ENCODE measurements at regions not wholly inside any gene's neighbourhood (a gene's known extent, or its start where the extent isn't known, plus 50 kb on each side); places are given as distances from the start of the nearest gene placed in this dataset.

- intact Hi-C loops (cut with micrococcal nuclease), result no loop called here
- H3K27me3 ChIP-seq (replicated peaks in 1 of 4; ENCODE audit: control extremely low read depth in 1 of 4, control insufficient read depth in 3 of 4, insufficient read depth in 4 of 4, low read length in 3 of 4), result no peaks in the 10 kb centered on the region
- Mint-ChIP-seq H3K27ac (no peak overlapping the region), H3K4me3 (no peak overlapping the region), H3K27me3 (no peaks in the 10 kb centered on the region), H3K9me3 (ENCODE audit: insufficient read depth) (no peaks in the 10 kb centered on the region), H3K4me1 (no peaks in the 10 kb centered on the region)
- no peak overlapping the region for H3K4me2 ChIP-seq (replicated peaks; ENCODE audit: low read depth, low read length, poor library complexity, severe bottlenecking)
- no peak overlapping the region for H3K4me3 ChIP-seq (ENCODE audit: control extremely low read depth in 1 of 5, extremely low read depth in 1 of 5, insufficient read depth in 1 of 5, low read depth in 2 of 5, low read length in 4 of 5)
- H3K9me3 ChIP-seq (ENCODE audit: control extremely low read depth in 1 of 3, control insufficient read depth in 2 of 3, insufficient read depth in 1 of 3, low read length in 2 of 3), result peaks cover 0 to 10% (median 0%) of the 10 kb centered on the region in 3 donors
- CTCF ChIA-PET, result no interaction called here
- TF ChIP-seq EZH2 (IDR thresholded peaks at IDR 0.05; ENCODE audit: borderline replicate concordance, insufficient read depth, low read depth, low read length, poor library complexity, severe bottlenecking) (no peak), CTCF (IDR thresholded peaks at IDR 0.05) (no peak)
- H4K20me1 ChIP-seq (ENCODE audit: control insufficient read depth, insufficient read depth, low read length, poor library complexity, severe bottlenecking), result no peaks in the 10 kb centered on the region
- POLR2A ChIA-PET, result interaction anchor here (0.6 kb wide), 1 partner anchor 200 kb away, joined by 4 read pairs; no protein-coding TSS in a partner anchor
- no peak overlapping the region for H3K27ac ChIP-seq (ENCODE audit: low read length in 2 of 2)
- DNase-seq (no peak), ATAC-seq (ENCODE audit: low read depth) (no peak)
- H3K4me1 ChIP-seq (ENCODE audit: control insufficient read depth in 2 of 2, insufficient read depth in 2 of 2, low read length in 2 of 2), result no peaks in the 10 kb centered on the region
- H3K36me3 ChIP-seq (replicated peaks in 1 of 2; ENCODE audit: control extremely low read depth in 1 of 2, control insufficient read depth in 1 of 2, extremely low read depth in 1 of 2, insufficient read depth in 2 of 2, low read length in 1 of 2), result no peaks in the 10 kb centered on the region
- no peaks in the 10 kb centered on the region for H3K79me2 ChIP-seq (ENCODE audit: control insufficient read depth, insufficient read depth, low read length)
- WGBS (ENCODE audit: insufficient coverage), result 44% methylated on average over 1 of the region's 2 CpGs
- no peak overlapping the region for H2AFZ ChIP-seq (ENCODE audit: insufficient read depth, low read depth, low read length, poor library complexity, severe bottlenecking)
- no peak overlapping the region for H3K9ac ChIP-seq (ENCODE audit: low read length)
These were observed 199.6 kb downstream of the GAS1 start for GRCh38 chr9:86747711-86748110.

GRCh38 chr9:86741311-86742208, 205.7 kb downstream of the GAS1 start:
- Histone ChIP-seq H3K9ac (ENCODE audit: low read length) (no peak overlapping the region), H3K79me2 (ENCODE audit: control insufficient read depth, insufficient read depth, low read length) (no peaks in the 10 kb centered on the region), H3K4me2 (replicated peaks; ENCODE audit: low read depth, low read length, poor library complexity, severe bottlenecking) (no peak overlapping the region), H4K20me1 (ENCODE audit: control insufficient read depth, insufficient read depth, low read length, poor library complexity, severe bottlenecking) (no peaks in the 10 kb centered on the region), H3K27ac (ENCODE audit: low read length in 2 of 2) (no peak overlapping the region), H3K27me3 (replicated peaks in 1 of 4; ENCODE audit: control extremely low read depth in 1 of 4, control insufficient read depth in 3 of 4, insufficient read depth in 4 of 4, low read length in 3 of 4) (no peaks in the 10 kb centered on the region), H3K4me1 (ENCODE audit: control insufficient read depth in 2 of 2, insufficient read depth in 2 of 2, low read length in 2 of 2) (no peaks in the 10 kb centered on the region), H3K4me3 (ENCODE audit: control extremely low read depth in 1 of 5, extremely low read depth in 1 of 5, insufficient read depth in 1 of 5, low read depth in 2 of 5, low read length in 4 of 5) (no peak overlapping the region), H3K9me3 (ENCODE audit: control extremely low read depth in 1 of 3, control insufficient read depth in 2 of 3, insufficient read depth in 1 of 3, low read length in 2 of 3) (peaks cover 0 to 6% (median 0%) of the 10 kb centered on the region in 3 donors), H2AFZ (ENCODE audit: insufficient read depth, low read depth, low read length, poor library complexity, severe bottlenecking) (no peak overlapping the region), H3K36me3 (replicated peaks in 1 of 2; ENCODE audit: control extremely low read depth in 1 of 2, control insufficient read depth in 1 of 2, extremely low read depth in 1 of 2, insufficient read depth in 2 of 2, low read length in 1 of 2) (no peaks in the 10 kb centered on the region)
- no peak for TF ChIP-seq EZH2 (IDR thresholded peaks at IDR 0.05; ENCODE audit: borderline replicate concordance, insufficient read depth, low read depth, low read length, poor library complexity, severe bottlenecking)
- TF ChIP-seq CTCF (IDR thresholded peaks at IDR 0.05), result no peak
- Mint-ChIP-seq H3K4me3 (no peak overlapping the region), H3K27ac (no peak overlapping the region), H3K27me3 (no peaks in the 10 kb centered on the region), H3K9me3 (ENCODE audit: insufficient read depth) (no peaks in the 10 kb centered on the region), H3K4me1 (no peaks in the 10 kb centered on the region)
- DNase-seq (no peak), ATAC-seq (ENCODE audit: low read depth) (no peak)
- POLR2A ChIA-PET, result no interaction called here
- CTCF ChIA-PET, result no interaction called here
- intact Hi-C loops (cut with micrococcal nuclease), result no loop called here
- 79% methylated on average over 7 of the region's 8 CpGs for WGBS (ENCODE audit: insufficient coverage)
